GM12878 (cell line): ENCODE measurements at regions not wholly inside any gene's neighbourhood (a gene's known extent, or its start where the extent isn't known, plus 50 kb on each side); places are given as distances from the start of the nearest gene placed in this dataset.

Experiments
- ATAC-seq: fragments of 200-7000 bp; cut with Tn5 transposase; 3 replicates; pipeline ENCODE4 v1.9.1; 2020; ENCODE audit warnings: mild to moderate bottlenecking, moderate library complexity
- BruUV-seq: library from RNA; stranded (reverse); fragments of 400-500 nt; replicated peaks from 2 replicates; lab custom pipeline; 2021; lab: Mats Ljungman, UMichigan
- CTCF ChIA-PET: fragments of 300-600 bp; sonication (Branson Sonifier 250); formaldehyde crosslinking; extraction: SDS; loops from one replicate; lab custom pipeline; 2021; ENCODE audit warnings: inconsistent platforms; lab: Yijun Ruan, JAX
- POLR2A ChIA-PET: fragments of 350-600 bp; formaldehyde crosslinking; extraction: SDS; loops from one replicate; lab custom pipeline; 2021; ENCODE audit warnings: inconsistent platforms; lab: Charles Lee
- RAD21 ChIA-PET: fragments of 300-600 bp; sonication (Branson Sonifier 250); formaldehyde crosslinking; loops from one replicate; lab custom pipeline; 2023; ENCODE audit warnings: antibody characterized with exemption; ENCODE audit not compliant: unreplicated experiment; lab: Charles Lee
- SMC1A ChIA-PET: fragments of 300-600 bp; sonication (Branson Sonifier 250); formaldehyde crosslinking; loops from one replicate; lab custom pipeline; 2023; ENCODE audit not compliant: unreplicated experiment, uncharacterized antibody; lab: Charles Lee
- DNase-seq: peaks from one replicate; pipeline ENCODE4 v3.0.0-alpha.2; 2011; ENCODE audit warnings: low read depth, low spot score
- FAIRE-seq: peaks from 3 replicates; lab custom pipeline; 2011; peaks lifted over from hg19 to GRCh38; lab: Jason Lieb, UNC
- H2AFZ ChIP-seq: 2 replicates; pipeline ENCODE4 v1.6.0; 2011; ENCODE audit warnings: low read depth, low read length, control low read depth; ENCODE audit not compliant: control insufficient read depth
- H3K27ac ChIP-seq: 2 replicates; pipeline ENCODE4 v1.5.1; 2011; ENCODE audit warnings: control low read depth; ENCODE audit not compliant: control insufficient read depth, insufficient read depth
- H3K27me3 ChIP-seq, 2 experiments: replicated peaks in 1 of 2; 2 replicates each; pipeline versions ENCODE4 v1.6.0 to v1.6.1; 2011; ENCODE audit warnings: low read length in 1 of 2; ENCODE audit not compliant: control insufficient read depth in 2 of 2, insufficient read depth in 2 of 2
- H3K36me3 ChIP-seq, 2 experiments: 2 replicates each; pipeline ENCODE4 v1.5.1; 2011; ENCODE audit warnings: low read length in 1 of 2; ENCODE audit not compliant: control insufficient read depth in 2 of 2, insufficient read depth in 2 of 2
- H3K4me1 ChIP-seq: 2 replicates; pipeline ENCODE4 v1.6.1; 2011; ENCODE audit warnings: mild to moderate bottlenecking, low read length, moderate library complexity, mixed read lengths; ENCODE audit not compliant: control insufficient read depth, insufficient read depth
- H3K4me2 ChIP-seq: 2 replicates; pipeline ENCODE4 v1.6.0; 2011; ENCODE audit warnings: control low read depth; ENCODE audit not compliant: control insufficient read depth, insufficient read depth
- H3K4me3 ChIP-seq: fragments of 200-600 bp; sonication (generic); 2 replicates; pipeline ENCODE4 v1.5.1; 2016
- H3K79me2 ChIP-seq: 2 replicates; pipeline ENCODE4 v1.6.0; 2011; ENCODE audit warnings: low read length; ENCODE audit not compliant: control insufficient read depth, insufficient read depth
- H3K9ac ChIP-seq: 2 replicates; pipeline ENCODE4 v1.8.0; 2011; ENCODE audit warnings: low read length, control low read depth, mixed read lengths; ENCODE audit not compliant: control insufficient read depth, insufficient read depth
- H3K9me3 ChIP-seq: replicated peaks from 3 replicates; pipeline ENCODE4 v1.5.1; 2011; ENCODE audit warnings: mild to moderate bottlenecking, low read length; ENCODE audit not compliant: control insufficient read depth, insufficient read depth
- H4K20me1 ChIP-seq: 2 replicates; pipeline ENCODE4 v1.6.0; 2011; ENCODE audit not compliant: control insufficient read depth, insufficient read depth
- BMI1 ChIP-seq: fragments of 450-650 bp; IDR thresholded peaks from 2 replicates; pipeline ENCODE4 v1.6.1; 2016; ENCODE audit warnings: mild to moderate bottlenecking, moderate library complexity, borderline replicate concordance
- BRCA1 ChIP-seq: IDR thresholded peaks from 2 replicates; pipeline ENCODE4 v1.6.1; 2011; ENCODE audit warnings: low read depth, low read length, improper control_type of control experiment
- CEBPB ChIP-seq, 2 experiments: fragments of 150-350 bp in 1 of 2; IDR thresholded peaks; 2 replicates each; pipeline ENCODE4 v1.6.1; 2012 to 2014; ENCODE audit warnings: low read depth in 2 of 2, low read length in 2 of 2, borderline replicate concordance in 1 of 2, inconsistent platforms in 1 of 2
- CHD1 ChIP-seq: IDR thresholded peaks from 2 replicates; pipeline ENCODE4 v1.6.1; 2012; ENCODE audit warnings: low read depth, low read length, improper control_type of control experiment
- CHD2 ChIP-seq: IDR thresholded peaks from 2 replicates; pipeline ENCODE4 v1.6.1; 2011; ENCODE audit warnings: low read depth, low read length, improper control_type of control experiment, borderline replicate concordance
- E2F4 ChIP-seq: IDR thresholded peaks from 2 replicates; pipeline ENCODE4 v1.6.1; 2012; ENCODE audit warnings: low read depth, low read length, improper control_type of control experiment
- KDM1A ChIP-seq: fragments of 200-600 bp; sonication (generic); IDR thresholded peaks from 2 replicates; pipeline ENCODE4 v1.6.1; 2016; ENCODE audit warnings: borderline replicate concordance
- MEF2A ChIP-seq: IDR thresholded peaks from 2 replicates; pipeline ENCODE4 v1.6.1; 2011; ENCODE audit warnings: low read depth, mild to moderate bottlenecking, low read length, moderate library complexity; ENCODE audit not compliant: insufficient read depth
- MEF2B ChIP-seq: fragments of 450-650 bp; IDR thresholded peaks from 2 replicates; pipeline ENCODE4 v1.6.1; 2018; ENCODE audit warnings: mild to moderate bottlenecking, moderate library complexity; ENCODE audit not compliant: partially characterized antibody, poor library complexity, severe bottlenecking
- MXI1 ChIP-seq: fragments of 150-350 bp; IDR thresholded peaks from 2 replicates; pipeline ENCODE4 v1.6.1; 2011; ENCODE audit warnings: low read depth, mild to moderate bottlenecking, inconsistent platforms, low read length, improper control_type of control experiment
- NFYA ChIP-seq: IDR thresholded peaks from 2 replicates; pipeline ENCODE4 v1.6.1; 2011; ENCODE audit warnings: low read depth, mild to moderate bottlenecking, low read length, improper control_type of control experiment, borderline replicate concordance
- PKNOX1 ChIP-seq: fragments of 450-650 bp; IDR thresholded peaks from 2 replicates; pipeline ENCODE4 v1.6.1; 2016; ENCODE audit warnings: mild to moderate bottlenecking
- POLR2AphosphoS5 ChIP-seq: IDR thresholded peaks from 2 replicates; pipeline ENCODE4 v1.6.1; 2011; ENCODE audit warnings: mild to moderate bottlenecking, low read length, inconsistent platforms
- POU2F2 ChIP-seq: IDR thresholded peaks from 3 replicates; pipeline ENCODE4 v1.6.1; 2011; ENCODE audit warnings: low read depth, mild to moderate bottlenecking, low read length, borderline replicate concordance
- RAD21 ChIP-seq: IDR thresholded peaks from 2 replicates; pipeline ENCODE4 v1.6.1; 2011; ENCODE audit warnings: mild to moderate bottlenecking, low read depth, low read length, moderate library complexity; ENCODE audit not compliant: insufficient read depth
- SREBF2 ChIP-seq: IDR thresholded peaks from 2 replicates; pipeline ENCODE4 v1.6.1; 2012; ENCODE audit warnings: mild to moderate bottlenecking, low read length
- SUZ12 ChIP-seq: fragments of 200-600 bp; sonication (generic); IDR thresholded peaks from one replicate; pipeline ENCODE4 v1.6.1; 2018; ENCODE audit warnings: antibody characterized with exemption, mild to moderate bottlenecking; ENCODE audit not compliant: unreplicated experiment
- TCF7 ChIP-seq: IDR thresholded peaks from 2 replicates; pipeline ENCODE4 v1.6.1; 2014; ENCODE audit warnings: antibody characterized with exemption, borderline replicate concordance
- ZNF592 ChIP-seq: fragments of 450-650 bp; IDR thresholded peaks from 2 replicates; pipeline ENCODE4 v1.6.1; 2017; ENCODE audit warnings: mild to moderate bottlenecking, moderate library complexity
- ZSCAN29 ChIP-seq: fragments of 450-650 bp; IDR thresholded peaks from 2 replicates; pipeline ENCODE4 v1.6.1; 2017; ENCODE audit warnings: mild to moderate bottlenecking, moderate library complexity
- in situ Hi-C: fragments of 300-500 bp; cut with MboI; formaldehyde crosslinking; loops from 9 replicates; pipeline ENCODE4 v1.14.3; 2018; ENCODE audit warnings: mixed read lengths
- intact Hi-C: fragments of 100-400 bp; cut with micrococcal nuclease; formaldehyde crosslinking; loops from one replicate; pipeline ENCODE4 v1.14.2; 2022; ENCODE audit not compliant: unreplicated experiment

- TF ChIP-seq ZNF592 (no peak), ZSCAN29 (no peak), CHD1 (no peak)
Measured at GRCh38 chr2:180472133-180472532, 465.0 kb upstream of the CWC22 start (continued).

- Histone ChIP-seq H3K4me1 (no peaks in the 10 kb centered on the region), H2AFZ (no peak overlapping the region), H3K9ac (no peak overlapping the region), H3K4me2 (no peak overlapping the region), H3K79me2 (no peaks in the 10 kb centered on the region), H3K9me3 (no peaks in the 10 kb centered on the region), H3K27me3 (no peaks in the 10 kb centered on the region), H3K36me3 (no peaks in the 10 kb centered on the region), H3K4me3 (no peak overlapping the region), H4K20me1 (no peaks in the 10 kb centered on the region), H3K27ac (no peak overlapping the region)
- intact Hi-C loops: no loop called here
- DNase-seq: no peak
- FAIRE-seq: no peak
- ChIA-PET POLR2A (no interaction called here), RAD21 (no interaction called here), CTCF (interaction anchor here (1.0 kb wide), 1 partner anchor 10 kb away, joined by 3 read pairs; no protein-coding TSS in a partner anchor), SMC1A (no interaction called here)
- ATAC-seq: no peak
- BruUV-seq: no TSS peak
- in situ Hi-C loops: no loop called here
- TF ChIP-seq MXI1: no peak
- no peak for TF ChIP-seq PKNOX1
- TF ChIP-seq SUZ12: no peak
- TF ChIP-seq TCF7: no peak
- no peak for TF ChIP-seq KDM1A
- no peak for TF ChIP-seq RAD21
- TF ChIP-seq CEBPB (IDR thresholded peaks at IDR 0.05; ENCODE audit: borderline replicate concordance in 1 of 2, low read depth in 2 of 2, low read length in 2 of 2): no peak
- TF ChIP-seq CHD2: no peak
- TF ChIP-seq POLR2AphosphoS5: no peak
- no peak for TF ChIP-seq SREBF2
- no peak for TF ChIP-seq MEF2A
- TF ChIP-seq MEF2B: no peak
- no peak for TF ChIP-seq POU2F2
- TF ChIP-seq BRCA1: no peak
- TF ChIP-seq BMI1: no peak
- TF ChIP-seq NFYA: no peak
- TF ChIP-seq E2F4: no peak
Measured at GRCh38 chr2:180463608-180464007, 456.5 kb upstream of the CWC22 start.
